H1 (cell line): ENCODE measurements at regions not wholly inside any gene's neighbourhood (a gene's known extent, or its start where the extent isn't known, plus 50 kb on each side); places are given as distances from the start of the nearest gene placed in this dataset.

Experiments used
- CHD1 ChIP-seq: IDR thresholded peaks from 2 replicates; pipeline ENCODE4 v1.6.1; 2012; ENCODE audit warnings: low read depth, low read length, improper control_type of control experiment
- CREB1 ChIP-seq: IDR thresholded peaks from 2 replicates; pipeline ENCODE4 v1.6.1; 2012; ENCODE audit warnings: inconsistent platforms
- EGR1 ChIP-seq: IDR thresholded peaks from 2 replicates; pipeline ENCODE4 v1.6.1; 2011; ENCODE audit warnings: low read depth, low read length, borderline replicate concordance
- KDM4A ChIP-seq: IDR thresholded peaks from one replicate; pipeline ENCODE4 v1.7.1; 2012; ENCODE audit warnings: low read depth, mild to moderate bottlenecking, moderate library complexity, low read length, inconsistent platforms; ENCODE audit not compliant: severe bottlenecking
- TF ChIP-seq, protein P1 (sequence below): fragments of 300-600 bp; sonication (generic); IDR thresholded peaks from 2 replicates; pipeline ENCODE4 v1.7.1; 2012; ENCODE audit warnings: low read length, moderate library complexity, mild to moderate bottlenecking, inconsistent platforms; ENCODE audit not compliant: insufficient replicate concordance
- TF ChIP-seq, protein P2 (sequence below), 3 experiments: IDR thresholded peaks; 1 replicate in 2 of 3; 2 replicates in 1 of 3; pipeline versions ENCODE4 v1.5.1 to v1.6.1; 2011; ENCODE audit warnings: low read length in 3 of 3, mild to moderate bottlenecking in 3 of 3, inconsistent platforms in 2 of 3, low read depth in 1 of 3, moderate library complexity in 1 of 3; ENCODE audit not compliant: insufficient read depth in 1 of 3; ENCODE audit errors: control extremely low read depth in 1 of 3

DNA sequence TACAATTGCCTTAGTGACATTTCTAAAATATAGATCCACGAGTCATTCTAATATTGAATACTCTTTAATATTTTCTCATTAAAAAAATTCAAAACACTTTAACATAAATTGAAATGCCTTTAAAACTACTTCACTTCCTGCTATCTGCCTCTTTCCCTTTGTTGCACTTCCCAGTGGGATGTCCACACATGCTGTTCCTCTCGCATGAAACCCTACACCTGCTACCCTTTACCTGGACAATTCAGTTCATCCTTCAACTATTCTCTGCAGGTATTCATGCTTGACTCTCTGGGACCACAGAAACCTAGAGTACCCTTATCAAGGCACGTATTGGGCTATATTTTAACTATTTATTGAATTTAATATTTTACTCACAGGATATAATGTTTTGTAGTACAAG lies 373.3 kb upstream of the GALNT5 start (continued):
- TF ChIP-seq, protein P1, sequence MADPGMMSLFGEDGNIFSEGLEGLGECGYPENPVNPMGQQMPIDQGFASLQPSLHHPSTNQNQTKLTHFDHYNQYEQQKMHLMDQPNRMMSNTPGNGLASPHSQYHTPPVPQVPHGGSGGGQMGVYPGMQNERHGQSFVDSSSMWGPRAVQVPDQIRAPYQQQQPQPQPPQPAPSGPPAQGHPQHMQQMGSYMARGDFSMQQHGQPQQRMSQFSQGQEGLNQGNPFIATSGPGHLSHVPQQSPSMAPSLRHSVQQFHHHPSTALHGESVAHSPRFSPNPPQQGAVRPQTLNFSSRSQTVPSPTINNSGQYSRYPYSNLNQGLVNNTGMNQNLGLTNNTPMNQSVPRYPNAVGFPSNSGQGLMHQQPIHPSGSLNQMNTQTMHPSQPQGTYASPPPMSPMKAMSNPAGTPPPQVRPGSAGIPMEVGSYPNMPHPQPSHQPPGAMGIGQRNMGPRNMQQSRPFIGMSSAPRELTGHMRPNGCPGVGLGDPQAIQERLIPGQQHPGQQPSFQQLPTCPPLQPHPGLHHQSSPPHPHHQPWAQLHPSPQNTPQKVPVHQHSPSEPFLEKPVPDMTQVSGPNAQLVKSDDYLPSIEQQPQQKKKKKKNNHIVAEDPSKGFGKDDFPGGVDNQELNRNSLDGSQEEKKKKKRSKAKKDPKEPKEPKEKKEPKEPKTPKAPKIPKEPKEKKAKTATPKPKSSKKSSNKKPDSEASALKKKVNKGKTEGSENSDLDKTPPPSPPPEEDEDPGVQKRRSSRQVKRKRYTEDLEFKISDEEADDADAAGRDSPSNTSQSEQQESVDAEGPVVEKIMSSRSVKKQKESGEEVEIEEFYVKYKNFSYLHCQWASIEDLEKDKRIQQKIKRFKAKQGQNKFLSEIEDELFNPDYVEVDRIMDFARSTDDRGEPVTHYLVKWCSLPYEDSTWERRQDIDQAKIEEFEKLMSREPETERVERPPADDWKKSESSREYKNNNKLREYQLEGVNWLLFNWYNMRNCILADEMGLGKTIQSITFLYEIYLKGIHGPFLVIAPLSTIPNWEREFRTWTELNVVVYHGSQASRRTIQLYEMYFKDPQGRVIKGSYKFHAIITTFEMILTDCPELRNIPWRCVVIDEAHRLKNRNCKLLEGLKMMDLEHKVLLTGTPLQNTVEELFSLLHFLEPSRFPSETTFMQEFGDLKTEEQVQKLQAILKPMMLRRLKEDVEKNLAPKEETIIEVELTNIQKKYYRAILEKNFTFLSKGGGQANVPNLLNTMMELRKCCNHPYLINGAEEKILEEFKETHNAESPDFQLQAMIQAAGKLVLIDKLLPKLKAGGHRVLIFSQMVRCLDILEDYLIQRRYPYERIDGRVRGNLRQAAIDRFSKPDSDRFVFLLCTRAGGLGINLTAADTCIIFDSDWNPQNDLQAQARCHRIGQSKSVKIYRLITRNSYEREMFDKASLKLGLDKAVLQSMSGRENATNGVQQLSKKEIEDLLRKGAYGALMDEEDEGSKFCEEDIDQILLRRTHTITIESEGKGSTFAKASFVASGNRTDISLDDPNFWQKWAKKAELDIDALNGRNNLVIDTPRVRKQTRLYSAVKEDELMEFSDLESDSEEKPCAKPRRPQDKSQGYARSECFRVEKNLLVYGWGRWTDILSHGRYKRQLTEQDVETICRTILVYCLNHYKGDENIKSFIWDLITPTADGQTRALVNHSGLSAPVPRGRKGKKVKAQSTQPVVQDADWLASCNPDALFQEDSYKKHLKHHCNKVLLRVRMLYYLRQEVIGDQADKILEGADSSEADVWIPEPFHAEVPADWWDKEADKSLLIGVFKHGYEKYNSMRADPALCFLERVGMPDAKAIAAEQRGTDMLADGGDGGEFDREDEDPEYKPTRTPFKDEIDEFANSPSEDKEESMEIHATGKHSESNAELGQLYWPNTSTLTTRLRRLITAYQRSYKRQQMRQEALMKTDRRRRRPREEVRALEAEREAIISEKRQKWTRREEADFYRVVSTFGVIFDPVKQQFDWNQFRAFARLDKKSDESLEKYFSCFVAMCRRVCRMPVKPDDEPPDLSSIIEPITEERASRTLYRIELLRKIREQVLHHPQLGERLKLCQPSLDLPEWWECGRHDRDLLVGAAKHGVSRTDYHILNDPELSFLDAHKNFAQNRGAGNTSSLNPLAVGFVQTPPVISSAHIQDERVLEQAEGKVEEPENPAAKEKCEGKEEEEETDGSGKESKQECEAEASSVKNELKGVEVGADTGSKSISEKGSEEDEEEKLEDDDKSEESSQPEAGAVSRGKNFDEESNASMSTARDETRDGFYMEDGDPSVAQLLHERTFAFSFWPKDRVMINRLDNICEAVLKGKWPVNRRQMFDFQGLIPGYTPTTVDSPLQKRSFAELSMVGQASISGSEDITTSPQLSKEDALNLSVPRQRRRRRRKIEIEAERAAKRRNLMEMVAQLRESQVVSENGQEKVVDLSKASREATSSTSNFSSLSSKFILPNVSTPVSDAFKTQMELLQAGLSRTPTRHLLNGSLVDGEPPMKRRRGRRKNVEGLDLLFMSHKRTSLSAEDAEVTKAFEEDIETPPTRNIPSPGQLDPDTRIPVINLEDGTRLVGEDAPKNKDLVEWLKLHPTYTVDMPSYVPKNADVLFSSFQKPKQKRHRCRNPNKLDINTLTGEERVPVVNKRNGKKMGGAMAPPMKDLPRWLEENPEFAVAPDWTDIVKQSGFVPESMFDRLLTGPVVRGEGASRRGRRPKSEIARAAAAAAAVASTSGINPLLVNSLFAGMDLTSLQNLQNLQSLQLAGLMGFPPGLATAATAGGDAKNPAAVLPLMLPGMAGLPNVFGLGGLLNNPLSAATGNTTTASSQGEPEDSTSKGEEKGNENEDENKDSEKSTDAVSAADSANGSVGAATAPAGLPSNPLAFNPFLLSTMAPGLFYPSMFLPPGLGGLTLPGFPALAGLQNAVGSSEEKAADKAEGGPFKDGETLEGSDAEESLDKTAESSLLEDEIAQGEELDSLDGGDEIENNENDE = no peak
- TF ChIP-seq CREB1 (no peak), EGR1 (no peak), CHD1 (no peak), KDM4A (no peak)
- TF ChIP-seq, protein P2, sequence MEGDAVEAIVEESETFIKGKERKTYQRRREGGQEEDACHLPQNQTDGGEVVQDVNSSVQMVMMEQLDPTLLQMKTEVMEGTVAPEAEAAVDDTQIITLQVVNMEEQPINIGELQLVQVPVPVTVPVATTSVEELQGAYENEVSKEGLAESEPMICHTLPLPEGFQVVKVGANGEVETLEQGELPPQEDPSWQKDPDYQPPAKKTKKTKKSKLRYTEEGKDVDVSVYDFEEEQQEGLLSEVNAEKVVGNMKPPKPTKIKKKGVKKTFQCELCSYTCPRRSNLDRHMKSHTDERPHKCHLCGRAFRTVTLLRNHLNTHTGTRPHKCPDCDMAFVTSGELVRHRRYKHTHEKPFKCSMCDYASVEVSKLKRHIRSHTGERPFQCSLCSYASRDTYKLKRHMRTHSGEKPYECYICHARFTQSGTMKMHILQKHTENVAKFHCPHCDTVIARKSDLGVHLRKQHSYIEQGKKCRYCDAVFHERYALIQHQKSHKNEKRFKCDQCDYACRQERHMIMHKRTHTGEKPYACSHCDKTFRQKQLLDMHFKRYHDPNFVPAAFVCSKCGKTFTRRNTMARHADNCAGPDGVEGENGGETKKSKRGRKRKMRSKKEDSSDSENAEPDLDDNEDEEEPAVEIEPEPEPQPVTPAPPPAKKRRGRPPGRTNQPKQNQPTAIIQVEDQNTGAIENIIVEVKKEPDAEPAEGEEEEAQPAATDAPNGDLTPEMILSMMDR (IDR thresholded peaks at IDR 0.05; ENCODE audit: control extremely low read depth in 1 of 3, insufficient read depth in 1 of 3, low read depth in 1 of 3, low read length in 3 of 3) = no peak
